ENCODE measurements at regions not wholly inside any gene's neighbourhood (a gene's known extent, or its start where the extent isn't known, plus 50 kb on each side); places are given as distances from the start of the nearest gene placed in this dataset.
A peak's percentile ranks its signal among the peaks of the same experiment; 100 is the strongest.
"Not testable (repeated sequence)": the region's sequence is repeated elsewhere in the genome, so short reads cannot be mapped to it uniquely, and the experiment has no call there.

- peak; percentile 44 for DNase-seq
These were observed 166.4 kb upstream of the ZNF337 start for GRCh38 chr20:25862967-25863530.

GRCh38 chr20:25860531-25861150, 164.0 kb upstream of the ZNF337 start:
- no peak for DNase-seq

GRCh38 chr20:25859649-25860530, 163.2 kb upstream of the ZNF337 start:
- DNase-seq = peak; percentile 40

- no peak for DNase-seq
These were observed 162.1 kb upstream of the ZNF337 start for GRCh38 chr20:25858495-25859425.

GRCh38 chr20:25857091-25857788, 160.6 kb upstream of the ZNF337 start:
- DNase-seq = not testable (repeated sequence)

- DNase-seq = no peak
These were observed 159.7 kb upstream of the ZNF337 start for GRCh38 chr20:25856256-25856884.

- DNase-seq = not testable (repeated sequence)
These were observed 159.0 kb upstream of the ZNF337 start for GRCh38 chr20:25855451-25856156.

- DNase-seq = not testable (repeated sequence)
These were observed 158.0 kb upstream of the ZNF337 start for GRCh38 chr20:25854666-25855065.

GRCh38 chr20:25853718-25854388, 157.2 kb upstream of the ZNF337 start:
- peak; percentile 11 for DNase-seq

GRCh38 chr20:25852968-25853717, 156.5 kb upstream of the ZNF337 start:
- DNase-seq = not testable (repeated sequence)

- not testable (repeated sequence) for DNase-seq
These were observed 153.5 kb upstream of the ZNF337 start for GRCh38 chr20:25850133-25850532.

- no peak for DNase-seq
These were observed 151.6 kb upstream of the ZNF337 start for GRCh38 chr20:25848222-25848621.

- DNase-seq = not testable (repeated sequence)
These were observed 148.0 kb upstream of the ZNF337 start for GRCh38 chr20:25844640-25845039.

GRCh38 chr20:25813511-25813910, 116.9 kb upstream of the ZNF337 start:
- DNase-seq = not testable (repeated sequence)

GRCh38 chr20:25798174-25798993, 101.7 kb upstream of the ZNF337 start:
- not testable (repeated sequence) for DNase-seq

- not testable (repeated sequence) for DNase-seq
These were observed 100.4 kb upstream of the ZNF337 start for GRCh38 chr20:25797062-25797461.

GRCh38 chr20:25777241-25777640, 80.6 kb upstream of the ZNF337 start:
- DNase-seq = not testable (repeated sequence)

GRCh38 chr20:25774711-25775110, 78.1 kb upstream of the ZNF337 start:
- DNase-seq = not testable (repeated sequence)
